ENCODE measurements at regions not wholly inside any gene's neighbourhood (a gene's known extent, or its start where the extent isn't known, plus 50 kb on each side); places are given as distances from the start of the nearest gene placed in this dataset.

DNA sequence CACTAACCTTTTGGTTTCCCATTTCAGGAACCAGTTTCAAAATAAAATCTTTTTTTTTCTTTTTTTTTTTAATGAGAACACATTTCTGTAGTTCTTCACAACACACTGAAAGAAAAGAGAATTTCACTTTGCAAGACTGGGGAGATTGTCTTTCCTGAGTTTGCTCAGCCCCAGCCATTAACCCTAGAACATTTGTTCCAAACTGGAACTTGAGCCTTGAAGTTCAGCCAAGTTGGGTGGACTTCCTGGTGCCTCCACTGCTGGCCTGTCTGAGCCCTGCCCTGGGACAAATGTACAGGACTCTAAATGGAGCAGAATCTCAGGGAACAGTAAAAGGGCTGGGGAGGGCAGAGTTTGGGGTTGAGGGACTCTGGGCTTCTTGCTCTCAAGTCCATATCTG lies 196.4 kb upstream of the LPP start:
- no peak for DNase-seq

DNA sequence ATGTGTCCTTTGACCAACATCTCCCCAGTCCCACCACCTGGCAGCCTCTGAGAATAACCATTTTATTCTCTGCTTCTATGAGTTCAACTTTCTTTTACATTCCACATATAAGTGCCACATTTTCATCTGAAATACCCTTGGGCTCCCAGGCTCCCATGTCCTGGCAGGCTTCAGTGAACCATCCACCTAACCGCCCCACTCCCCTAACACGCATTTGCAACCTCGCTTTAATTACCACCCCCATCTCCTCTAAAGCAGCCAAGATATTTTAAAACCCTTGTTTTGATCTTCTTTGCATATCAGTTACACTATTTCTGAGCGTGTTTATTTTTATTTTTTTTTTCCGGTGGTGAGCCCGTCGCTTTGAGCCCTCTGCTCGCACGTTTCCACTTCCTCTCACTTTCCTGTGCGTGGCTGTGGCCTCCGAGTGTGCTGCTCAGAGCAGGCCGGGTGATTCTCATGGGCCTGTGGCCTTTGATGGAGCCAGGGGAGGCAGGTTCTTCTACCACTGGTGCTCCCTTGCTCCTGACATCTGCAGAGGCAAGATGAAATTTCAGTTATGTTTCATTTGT lies 195.4 kb upstream of the LPP start:
- peak; percentile 75 for DNase-seq

DNA sequence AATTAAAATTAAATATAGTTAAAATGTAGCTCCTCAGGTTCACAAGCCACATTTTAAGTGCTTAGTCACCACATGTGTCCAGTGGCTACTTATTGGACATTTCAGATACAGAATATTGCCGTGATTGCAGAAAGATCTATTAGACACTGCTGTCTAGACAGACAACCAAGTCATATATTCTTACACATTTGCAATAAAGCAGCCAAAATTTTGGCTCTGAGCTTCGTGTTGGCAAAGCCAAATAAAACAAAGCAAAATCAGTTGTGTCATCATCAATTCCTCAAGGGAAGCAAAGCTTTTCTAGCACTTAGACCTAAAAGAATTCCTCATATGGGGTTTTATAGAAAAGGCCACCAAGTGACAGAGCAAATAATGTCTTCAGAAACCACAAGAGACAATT lies 193.1 kb upstream of the LPP start:
- DNase-seq, result no peak

DNA sequence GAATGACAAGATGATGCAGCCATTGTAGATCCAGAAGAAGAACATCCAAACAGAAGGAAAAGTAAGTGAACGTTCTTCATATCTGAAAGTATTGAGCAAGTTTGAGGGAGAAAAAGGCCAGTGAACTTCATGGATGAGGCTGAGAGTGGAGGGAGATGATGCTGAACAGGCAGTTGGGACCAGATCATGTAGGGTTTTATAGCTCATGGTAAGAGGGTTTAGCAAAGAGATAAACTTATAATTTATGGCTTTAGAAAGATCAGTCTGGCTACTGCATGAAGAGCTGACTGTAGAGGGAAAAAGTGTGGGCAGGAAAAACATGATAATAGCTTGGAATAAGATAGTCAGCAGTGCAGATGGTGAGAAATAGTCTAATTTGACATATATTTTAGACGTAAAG lies 192.6 kb upstream of the LPP start:
- no peak for DNase-seq

DNA sequence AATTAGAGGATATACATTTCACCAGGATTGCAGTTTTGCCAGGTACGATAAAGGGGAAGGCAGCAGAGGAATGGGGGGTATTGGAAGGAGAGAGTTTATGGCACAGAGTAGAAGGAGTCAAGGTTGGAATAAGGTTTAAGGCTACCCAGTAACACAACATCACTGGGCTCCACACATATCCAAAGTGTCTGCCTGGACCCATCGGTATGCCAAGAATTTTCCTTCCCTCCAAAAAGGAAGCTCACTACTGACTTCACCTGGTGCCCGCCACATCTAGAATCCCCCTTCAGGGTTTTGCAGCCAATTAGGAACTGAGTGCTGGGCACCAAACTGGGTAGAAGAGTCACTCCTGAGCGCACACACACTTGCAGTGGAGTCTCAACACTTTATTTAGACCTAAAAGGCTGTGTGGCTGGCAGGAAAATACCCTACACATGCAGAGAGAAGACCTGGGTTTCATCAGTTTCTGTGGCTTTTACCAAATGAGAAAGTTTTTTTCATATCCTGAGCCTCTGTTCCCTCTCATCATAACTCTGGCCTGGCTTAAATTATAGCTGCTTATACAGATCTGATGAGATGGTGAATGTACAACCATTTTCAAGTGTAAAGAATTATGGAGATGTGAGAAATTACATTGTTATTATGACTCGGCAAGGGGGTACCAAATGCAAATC lies 190.8 kb upstream of the LPP start:
- DNase-seq, result no peak

DNA sequence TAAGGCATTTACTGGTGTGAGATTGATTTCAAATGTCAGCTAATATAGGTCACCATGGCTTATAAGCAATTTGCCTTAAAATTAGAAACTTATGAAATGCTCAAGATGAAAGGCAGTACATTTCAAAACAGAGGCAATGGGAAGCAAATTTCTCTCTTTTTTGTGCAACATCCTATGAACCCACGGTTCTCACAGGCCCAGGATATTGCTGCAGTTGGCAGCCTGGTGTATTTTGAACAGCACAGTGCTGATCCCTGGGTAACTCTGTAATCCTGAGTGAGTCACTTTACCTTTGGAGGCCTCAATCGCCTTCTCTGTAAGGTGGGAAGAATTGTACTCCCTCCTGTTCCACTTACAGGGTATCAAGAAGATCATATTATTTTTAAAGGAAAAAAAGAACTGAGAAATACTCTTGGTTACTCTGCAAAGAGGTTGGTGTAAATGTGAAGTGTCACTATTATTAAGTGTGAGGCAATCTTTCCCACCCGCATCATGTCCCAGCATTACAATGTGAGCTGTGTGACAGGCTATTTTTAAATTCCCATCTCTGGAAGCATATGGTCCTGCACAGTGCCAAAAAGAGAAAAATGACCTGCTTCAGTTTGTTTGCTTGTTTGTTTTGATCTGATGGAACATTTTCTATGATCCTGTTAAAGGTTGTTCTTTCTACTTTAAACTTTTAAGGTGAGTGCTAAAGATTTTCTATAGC lies 190.1 kb upstream of the LPP start:
- no peak for DNase-seq

DNA sequence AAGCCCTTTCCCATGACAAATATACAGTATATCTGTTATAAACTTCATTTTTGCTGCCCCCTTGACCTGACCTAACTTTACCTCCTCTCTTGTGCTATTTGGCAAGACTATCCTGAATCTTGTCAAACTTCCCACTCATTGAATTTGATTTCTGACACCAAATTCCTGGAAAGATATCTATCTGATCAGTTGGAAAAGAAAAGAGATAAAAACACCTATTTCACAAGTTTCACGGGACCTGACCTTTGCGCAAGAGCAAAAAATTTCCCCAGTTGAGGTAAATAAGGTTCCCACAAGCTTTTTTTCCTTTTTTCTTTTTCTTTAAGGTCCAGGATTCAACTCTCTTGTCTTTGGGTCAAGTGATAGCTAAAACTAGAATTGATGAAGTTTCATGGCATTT lies 189.2 kb upstream of the LPP start:
- no peak for DNase-seq

DNA sequence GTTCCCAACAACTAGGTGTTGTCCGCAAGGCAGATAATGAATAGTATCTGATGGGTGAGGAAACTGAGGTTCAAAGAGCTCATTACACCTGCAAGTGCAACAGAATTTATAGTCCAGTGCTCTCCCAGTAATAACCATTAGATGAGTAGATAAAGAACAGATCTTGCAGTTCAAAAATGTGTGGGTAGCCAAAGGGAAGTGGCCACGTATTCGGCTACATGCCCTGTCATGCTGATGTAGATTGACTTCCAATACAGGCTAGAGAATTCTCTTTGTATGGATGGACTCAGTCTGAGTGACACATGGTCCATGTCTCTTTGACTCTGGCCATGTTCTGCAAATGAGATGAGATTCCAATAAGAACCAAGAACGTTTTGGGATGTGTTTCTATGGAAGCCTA lies 187.9 kb upstream of the LPP start:
- no peak for DNase-seq

DNA sequence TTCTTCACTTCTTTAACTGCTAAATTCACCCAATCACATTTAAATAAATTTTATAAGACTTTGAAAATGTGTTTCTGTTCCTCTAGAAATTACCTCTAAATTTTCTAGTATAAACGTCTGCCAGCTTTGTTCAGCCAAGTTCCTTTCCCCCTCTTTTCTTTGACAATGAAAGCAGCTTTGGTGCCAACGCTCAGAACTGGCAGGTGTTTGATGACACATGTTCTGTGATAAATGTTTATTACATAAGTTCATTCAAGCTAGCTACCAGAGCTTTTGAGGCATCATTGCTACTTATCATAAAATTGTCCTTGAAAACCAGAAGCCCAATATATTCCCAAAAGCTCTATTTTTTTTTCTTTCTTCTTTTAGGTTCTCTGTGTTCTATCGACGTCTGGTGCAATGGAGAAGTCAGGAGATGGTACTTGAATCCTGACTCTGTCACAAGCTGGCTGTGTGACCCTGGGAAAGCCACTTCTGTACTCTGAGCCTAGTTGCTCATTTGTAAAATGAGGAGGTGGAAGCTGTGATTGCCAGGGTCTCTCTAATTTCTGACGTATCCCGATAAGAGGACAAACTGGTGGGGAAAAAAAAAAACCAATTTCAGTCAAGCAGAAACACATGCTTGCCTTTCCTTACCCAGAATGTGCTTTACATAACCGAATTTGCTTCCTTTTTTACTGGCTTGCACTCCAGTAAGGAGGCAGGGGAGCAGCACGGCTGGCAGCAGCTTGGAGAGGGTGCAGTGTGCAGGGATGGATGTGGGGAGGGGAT lies 187.1 kb upstream of the LPP start:
- DNase-seq, result no peak

DNA sequence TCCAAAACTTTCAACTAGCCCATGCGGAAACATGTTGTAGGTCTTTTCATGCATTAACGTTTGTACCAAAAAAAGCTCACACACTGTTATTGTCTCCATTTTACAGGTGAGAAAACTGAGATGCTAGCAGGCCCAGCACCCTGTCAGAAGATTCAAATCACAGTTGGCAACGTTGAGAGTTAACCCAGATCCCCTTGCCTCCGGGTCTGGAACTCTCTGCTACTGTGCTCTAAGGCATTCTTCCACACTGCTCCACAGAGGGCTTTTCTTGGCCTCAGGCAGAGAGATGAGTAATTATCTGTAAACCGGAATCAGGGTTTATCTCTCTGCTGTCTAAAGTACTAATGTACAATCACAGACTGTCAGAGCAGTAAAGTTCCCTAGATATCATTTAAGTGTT lies 186.0 kb upstream of the LPP start:
- DNase-seq, result no peak

DNA sequence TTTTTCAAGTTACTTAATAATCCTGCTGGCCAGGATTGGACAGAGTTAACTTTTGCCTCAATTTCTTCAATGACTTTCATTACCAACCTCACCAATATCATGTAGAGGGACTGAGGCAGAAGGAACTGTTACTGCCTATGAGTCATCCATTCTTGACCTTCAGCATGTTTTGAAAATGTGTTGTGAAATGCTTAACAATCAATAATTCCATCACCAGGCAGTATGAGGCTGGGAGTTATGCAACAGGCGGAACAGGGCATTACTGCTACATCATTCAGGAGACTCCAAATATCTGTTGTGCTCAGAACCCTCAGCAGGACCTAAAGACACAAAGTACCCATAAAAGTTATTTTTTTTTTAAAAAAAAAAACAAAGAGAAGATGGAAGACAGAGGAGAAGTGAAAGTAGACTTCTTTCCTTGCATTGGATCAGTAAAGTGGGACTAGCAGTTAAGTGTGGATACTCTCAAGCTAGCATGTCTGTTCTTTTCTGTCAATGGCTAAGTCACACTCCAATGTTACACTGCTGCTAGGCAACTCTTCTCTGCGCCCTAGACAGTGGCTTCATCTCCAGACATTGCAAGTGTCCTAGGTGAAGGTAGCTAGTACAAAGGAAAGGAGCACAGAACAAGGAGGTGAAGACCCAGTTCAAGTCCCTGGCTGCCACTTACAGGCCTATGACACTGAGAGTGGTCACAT lies 184.9 kb upstream of the LPP start:
- no peak for DNase-seq

DNA sequence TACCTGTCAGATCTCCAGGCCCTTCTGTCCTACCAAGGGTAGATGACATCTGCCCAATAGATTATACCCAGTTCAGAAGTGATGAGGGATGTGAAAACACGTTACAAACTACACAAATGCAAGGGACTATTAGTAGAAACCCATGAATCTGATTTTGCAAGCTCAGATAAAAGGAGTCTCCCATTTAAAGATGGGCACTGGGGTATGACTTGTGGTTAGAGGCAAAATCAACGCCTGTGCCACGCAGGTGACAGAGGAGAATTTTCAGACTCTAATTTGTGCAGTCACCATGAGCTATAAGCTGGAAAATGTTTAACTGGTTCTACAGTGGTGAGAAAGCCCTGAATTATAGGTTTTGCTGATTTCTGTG lies 184.4 kb upstream of the LPP start:
- no peak for DNase-seq

DNA sequence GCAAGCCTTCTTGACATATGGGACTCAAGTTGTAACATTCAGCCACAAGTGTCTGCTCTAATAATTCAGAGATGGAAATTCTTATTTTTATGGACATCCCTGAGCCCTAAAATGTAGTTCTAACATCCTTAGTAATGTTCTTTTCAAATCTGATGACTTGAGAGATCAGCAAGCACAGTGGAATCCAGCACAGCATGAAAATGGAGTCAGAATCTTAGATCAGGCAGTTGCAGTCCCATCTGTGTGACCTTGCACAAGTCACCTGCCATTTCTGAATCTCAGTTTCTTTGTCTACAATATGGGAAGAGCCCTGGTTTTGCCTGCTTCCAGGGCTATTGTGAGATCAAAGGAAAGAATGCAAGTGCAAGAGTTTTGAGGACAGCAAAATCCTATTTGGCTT lies 183.9 kb upstream of the LPP start:
- no peak for DNase-seq

DNA sequence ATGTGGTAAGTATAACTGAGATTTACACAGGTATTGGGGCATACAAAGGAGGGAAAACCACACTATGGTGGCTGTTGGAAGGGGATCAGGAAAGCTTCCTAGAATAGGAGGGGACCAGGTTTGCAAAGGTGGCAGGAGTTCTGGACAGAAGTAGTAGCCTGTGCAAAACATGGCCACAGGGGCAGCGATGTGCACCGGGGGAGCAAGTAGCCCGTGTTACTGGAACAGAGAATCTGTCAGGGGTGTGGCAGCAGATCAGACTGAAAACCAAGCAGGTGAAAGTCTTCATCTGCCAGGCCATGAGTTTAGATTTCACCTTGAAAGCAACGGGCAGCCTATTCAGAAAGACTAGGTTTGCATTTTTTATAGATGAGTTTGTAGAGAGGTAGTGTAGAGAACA lies 182.3 kb upstream of the LPP start:
- DNase-seq, result no peak

DNA sequence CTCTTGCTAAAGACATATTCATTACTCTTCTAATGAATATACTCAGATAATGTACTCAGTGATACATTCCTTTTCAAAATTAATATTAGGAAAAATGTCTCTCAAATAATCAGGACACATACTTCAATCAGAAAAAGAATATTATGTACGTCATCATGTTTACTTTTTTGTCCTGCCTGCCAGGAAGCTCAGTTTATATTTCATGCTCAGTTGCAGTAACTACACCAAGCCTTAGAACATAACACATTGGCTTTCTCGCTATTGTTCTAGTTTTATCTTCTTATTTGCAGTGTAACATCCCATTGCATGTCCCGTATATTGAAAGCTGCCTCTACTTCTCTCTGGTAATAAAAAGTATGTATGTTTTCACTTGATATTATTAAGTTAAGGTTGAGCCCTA lies 181.5 kb upstream of the LPP start:
- DNase-seq, result no peak

DNA sequence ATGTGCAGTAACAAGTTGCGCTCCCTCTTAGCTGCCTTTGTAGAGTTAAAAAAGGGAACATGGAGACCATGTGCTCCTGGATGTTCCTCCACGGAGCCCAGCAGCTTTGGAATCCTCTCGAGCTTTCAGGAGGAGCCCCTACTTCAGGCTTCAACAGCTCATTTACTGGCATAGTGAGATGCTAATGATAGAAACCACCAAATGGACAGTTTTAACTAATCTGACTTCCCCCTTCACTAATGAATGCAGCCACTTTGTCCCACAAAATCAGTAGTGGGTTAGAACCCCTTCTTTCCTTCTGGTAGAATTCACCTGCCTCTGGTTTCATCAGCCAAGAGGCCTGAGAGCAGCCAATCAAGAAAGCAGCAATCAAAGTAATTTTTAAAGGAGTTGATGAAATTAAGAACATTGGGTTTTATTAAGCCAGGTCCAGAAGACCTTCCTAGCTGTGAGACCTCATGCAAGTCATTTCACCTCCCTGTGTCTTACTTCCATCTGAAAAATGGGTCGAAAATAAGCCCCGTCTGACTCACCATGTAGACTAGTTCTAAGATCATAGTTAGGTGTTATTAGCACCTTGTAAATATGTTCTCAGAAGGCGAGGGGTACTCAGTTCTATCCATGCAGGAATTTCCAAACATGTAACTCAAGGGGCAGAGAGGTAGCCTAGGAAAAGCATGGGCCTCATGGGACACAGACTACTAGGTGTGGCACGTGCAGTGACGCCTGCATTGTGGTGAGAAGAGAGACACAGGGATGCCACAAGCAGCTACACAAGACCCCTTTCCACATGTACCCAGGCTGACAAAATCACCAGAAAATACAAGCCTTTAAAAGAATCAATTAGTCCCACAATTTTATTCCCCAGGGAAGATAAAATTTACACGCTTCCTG lies 179.7 kb upstream of the LPP start:
- no peak for DNase-seq

DNA sequence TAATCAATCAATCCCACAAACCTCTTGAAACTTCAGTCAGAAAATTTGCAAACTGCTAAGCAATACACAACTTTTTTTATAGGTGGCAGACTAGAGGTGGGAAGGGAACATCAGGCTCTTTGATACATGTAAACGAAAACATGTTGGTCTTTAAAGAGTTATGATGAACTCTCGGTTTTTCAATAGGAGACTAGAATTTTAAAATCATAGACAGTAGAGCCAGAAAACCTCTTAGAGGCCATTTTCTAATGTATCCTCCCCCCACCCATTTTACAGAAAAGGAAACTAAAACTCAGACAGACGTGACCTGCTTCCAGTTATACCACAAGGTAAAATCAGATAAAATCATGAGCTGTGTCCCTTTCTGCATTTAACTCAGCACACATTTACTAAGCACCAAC lies 179.1 kb upstream of the LPP start:
- no peak for DNase-seq

DNA sequence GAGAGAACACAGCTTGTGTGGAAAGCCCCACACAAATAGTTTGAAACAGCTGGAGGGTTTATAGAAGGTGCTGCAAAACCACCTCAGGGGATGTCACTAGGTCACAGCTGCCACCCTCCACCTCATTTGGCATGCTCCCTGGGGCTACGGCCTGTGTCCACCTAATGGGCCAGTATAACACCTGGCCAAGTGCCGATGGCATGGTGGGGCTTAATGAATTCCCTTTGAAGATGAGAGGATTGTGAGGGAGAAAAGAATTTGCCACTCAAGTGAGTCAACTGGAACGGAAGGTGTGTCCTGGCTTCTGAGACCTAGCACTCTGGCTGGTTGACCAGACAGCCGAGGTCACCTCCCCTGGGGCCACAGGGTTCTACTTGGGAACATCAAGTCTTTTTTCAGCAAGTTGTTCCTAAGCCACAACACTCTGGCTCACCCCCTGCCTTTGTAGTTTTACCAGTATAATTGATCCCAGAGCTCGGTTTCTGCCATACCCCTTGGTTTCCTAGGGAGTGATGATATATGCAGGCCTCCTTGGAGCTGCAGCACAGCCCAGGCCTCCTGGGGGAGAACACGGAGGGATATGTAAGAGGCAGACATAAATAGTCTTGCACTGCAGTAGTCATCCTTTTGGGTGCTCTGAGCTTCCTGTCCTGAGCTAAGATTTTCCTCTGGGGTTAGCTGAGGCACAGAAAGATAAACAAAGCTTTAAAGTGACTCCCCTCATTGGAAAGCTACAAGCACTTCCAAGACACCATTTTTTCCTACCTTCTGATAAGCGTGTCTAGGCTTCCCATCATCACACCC lies 178.2 kb upstream of the LPP start:
- DNase-seq, result peak; percentile 71

DNA sequence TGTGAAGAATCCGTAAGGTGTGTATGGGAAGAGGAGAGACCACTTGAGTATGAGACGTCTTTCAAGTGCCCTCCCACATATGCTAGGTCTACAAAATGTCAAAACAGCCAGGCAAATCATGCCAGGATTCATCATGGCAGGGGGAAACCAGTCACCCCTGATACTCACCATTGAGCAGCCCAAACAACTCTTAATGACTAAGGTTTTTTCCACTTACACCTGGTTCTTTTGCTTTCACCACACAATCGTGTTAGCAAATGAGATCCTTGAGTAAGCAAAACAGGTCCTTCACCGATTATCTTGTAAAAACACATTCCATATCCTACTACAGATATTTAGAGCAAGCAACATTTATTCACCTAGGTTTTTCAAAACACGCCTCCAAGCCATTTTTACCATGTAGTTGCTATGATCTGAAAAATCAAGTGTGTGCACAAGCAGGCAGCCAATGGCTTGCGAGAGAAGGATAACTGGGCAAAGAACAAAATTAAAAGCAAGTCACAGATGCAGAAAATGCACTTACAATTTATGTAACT lies 177.5 kb upstream of the LPP start:
- no peak for DNase-seq

DNA sequence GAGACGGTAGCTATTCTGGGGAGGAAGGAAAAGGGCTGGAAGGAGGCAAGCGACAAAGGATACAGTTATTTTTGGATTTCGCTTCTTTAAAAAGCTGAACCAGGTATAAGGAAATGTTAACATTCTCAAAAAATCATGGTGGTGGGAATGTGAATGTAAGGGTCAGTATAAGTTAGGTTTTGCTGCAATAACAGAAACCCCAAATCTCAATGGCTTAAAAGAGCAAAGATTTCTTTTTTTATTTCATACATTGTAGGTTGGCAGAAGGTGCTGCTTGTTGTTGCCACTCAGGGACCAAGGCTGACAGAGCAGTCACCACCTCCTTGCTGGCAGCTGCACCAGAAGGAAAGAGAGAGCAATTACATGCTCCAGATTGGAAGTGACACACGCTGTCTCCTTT lies 176.3 kb upstream of the LPP start:
- DNase-seq, result no peak

DNA sequence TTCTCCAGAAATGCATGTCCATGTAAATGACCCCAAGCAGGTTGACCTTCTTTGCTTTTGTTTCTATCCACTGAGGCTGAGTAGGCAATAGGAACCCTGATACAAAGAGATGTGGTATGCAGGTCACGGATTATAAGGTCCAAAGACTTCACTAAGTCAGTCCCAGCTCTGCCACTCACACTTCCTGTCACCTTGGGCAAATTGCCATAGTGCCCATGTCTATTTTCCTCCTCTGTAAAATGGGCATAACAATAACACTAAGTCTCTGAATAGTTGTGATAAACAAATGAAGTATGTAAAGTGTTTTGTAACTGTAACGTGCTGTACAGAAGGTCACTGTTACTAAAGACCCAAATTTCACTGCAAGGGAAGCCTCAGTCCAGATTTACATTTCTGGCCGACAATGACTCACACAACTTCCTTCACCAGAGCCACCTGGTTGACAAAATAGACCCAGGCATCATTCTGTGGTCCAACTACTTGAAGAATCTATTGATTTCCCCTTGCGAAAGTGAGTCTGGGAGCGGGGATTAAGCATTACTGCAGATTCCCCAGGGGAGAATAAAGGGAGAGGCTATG lies 175.4 kb upstream of the LPP start:
- DNase-seq, result no peak

Data from activated CD8-positive, alpha-beta memory T cell treated with anti-CD3 and anti-CD28 coated beads for 24 hours (primary cell).